ENCODE measurements at regions not wholly inside any gene's neighbourhood (a gene's known extent, or its start where the extent isn't known, plus 50 kb on each side); places are given as distances from the start of the nearest gene placed in this dataset.
"Not testable (repeated sequence)": the region's sequence is repeated elsewhere in the genome, so short reads cannot be mapped to it uniquely, and the experiment has no call there.

DNA sequence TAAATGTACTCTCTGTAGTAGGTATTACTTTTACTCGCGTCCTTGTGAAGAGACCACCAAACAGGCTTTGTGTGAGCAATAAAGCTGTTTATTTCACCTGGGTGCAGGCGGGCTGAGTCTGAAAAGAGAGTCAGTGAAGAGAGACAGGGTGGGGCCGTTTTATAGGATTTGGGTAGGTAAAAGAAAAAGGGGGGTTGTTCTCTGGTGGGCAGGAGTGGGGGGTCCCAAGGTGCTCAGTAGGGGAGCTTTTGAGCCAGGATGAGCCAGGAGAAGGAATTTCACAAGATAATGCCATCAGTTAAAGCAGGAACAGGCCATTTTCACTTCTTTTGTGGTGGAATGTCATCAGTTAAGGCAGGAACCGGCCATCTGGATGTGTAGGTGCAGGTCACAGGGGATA lies 918.7 kb upstream of the CRIM1 start:
- not testable (repeated sequence) for H3K36me3 ChIP-seq (ENCODE audit: control insufficient read depth in 5 of 5, insufficient read depth in 5 of 5, low read length in 5 of 5); H3K9me3 ChIP-seq (ENCODE audit: control insufficient read depth in 5 of 5, low read length in 5 of 5); H3K27ac ChIP-seq (ENCODE audit: low read depth, low read length); H3K4me3 ChIP-seq (ENCODE audit: low read depth in 1 of 5, low read length in 5 of 5); H3K9ac ChIP-seq (ENCODE audit: low read length in 5 of 5); H3K4me1 ChIP-seq (ENCODE audit: control insufficient read depth in 5 of 5, insufficient read depth in 5 of 5, low read length in 5 of 5); H3K27me3 ChIP-seq (ENCODE audit: control insufficient read depth in 5 of 5, insufficient read depth in 4 of 5, low read length in 5 of 5)

DNA sequence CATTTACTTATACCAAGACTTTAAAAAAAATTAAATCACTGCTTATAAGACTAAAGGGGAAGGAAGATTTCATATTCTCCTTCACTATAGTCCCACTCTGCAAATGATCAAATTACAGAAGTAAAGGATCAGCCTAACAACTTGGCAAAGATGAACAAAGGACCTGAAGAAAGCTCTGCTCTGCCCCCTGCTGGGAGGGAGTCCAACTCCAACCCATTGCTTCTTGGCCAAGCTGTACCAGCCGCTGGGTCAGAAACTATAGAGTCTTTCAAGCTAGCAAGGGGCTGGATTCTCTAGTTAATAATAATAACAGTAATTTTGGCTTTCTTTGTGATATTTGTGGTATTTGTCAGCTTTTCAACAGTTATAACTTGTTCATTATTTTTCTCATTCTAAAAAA lies 927.0 kb upstream of the CRIM1 start:
- H3K9ac ChIP-seq (ENCODE audit: low read length in 5 of 5) = no peak overlapping the region
- no peaks in the 10 kb centered on the region for H3K27me3 ChIP-seq (ENCODE audit: control insufficient read depth in 5 of 5, insufficient read depth in 4 of 5, low read length in 5 of 5)
- no peaks in the 10 kb centered on the region for H3K9me3 ChIP-seq (ENCODE audit: control insufficient read depth in 5 of 5, low read length in 5 of 5)
- no peaks in the 10 kb centered on the region for H3K36me3 ChIP-seq (ENCODE audit: control insufficient read depth in 5 of 5, insufficient read depth in 5 of 5, low read length in 5 of 5)
- H3K4me3 ChIP-seq (ENCODE audit: low read depth in 1 of 5, low read length in 5 of 5) = no peak overlapping the region
- H3K27ac ChIP-seq (ENCODE audit: low read depth, low read length) = no peak overlapping the region
- no peaks in the 10 kb centered on the region for H3K4me1 ChIP-seq (ENCODE audit: control insufficient read depth in 5 of 5, insufficient read depth in 5 of 5, low read length in 5 of 5)

DNA sequence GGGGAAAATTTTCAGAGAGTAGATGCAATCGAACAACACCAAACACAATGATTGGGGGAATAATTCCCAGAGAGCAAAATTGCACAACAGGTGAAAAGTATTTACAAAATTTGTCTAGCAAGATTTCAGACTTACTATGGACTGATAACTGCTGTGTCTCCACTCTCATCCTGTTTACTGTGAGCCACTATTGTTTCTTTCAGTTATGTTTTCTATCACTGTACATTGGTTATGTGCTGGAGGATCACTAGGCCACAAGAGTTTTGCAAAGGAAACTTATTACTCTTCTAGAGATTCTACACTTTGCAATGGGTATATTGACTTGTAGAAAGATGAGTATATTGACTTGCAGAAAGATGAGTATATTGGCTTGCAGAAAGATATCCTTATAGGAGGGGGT lies 934.1 kb upstream of the CRIM1 start:
- Histone ChIP-seq H3K27me3 (ENCODE audit: control insufficient read depth in 5 of 5, insufficient read depth in 4 of 5, low read length in 5 of 5) (no peaks in the 10 kb centered on the region), H3K9me3 (ENCODE audit: control insufficient read depth in 5 of 5, low read length in 5 of 5) (no peaks in the 10 kb centered on the region), H3K4me1 (ENCODE audit: control insufficient read depth in 5 of 5, insufficient read depth in 5 of 5, low read length in 5 of 5) (no peaks in the 10 kb centered on the region), H3K4me3 (ENCODE audit: low read depth in 1 of 5, low read length in 5 of 5) (no peak overlapping the region), H3K9ac (ENCODE audit: low read length in 5 of 5) (no peak overlapping the region), H3K27ac (ENCODE audit: low read depth, low read length) (no peak overlapping the region), H3K36me3 (ENCODE audit: control insufficient read depth in 5 of 5, insufficient read depth in 5 of 5, low read length in 5 of 5) (no peaks in the 10 kb centered on the region)

DNA sequence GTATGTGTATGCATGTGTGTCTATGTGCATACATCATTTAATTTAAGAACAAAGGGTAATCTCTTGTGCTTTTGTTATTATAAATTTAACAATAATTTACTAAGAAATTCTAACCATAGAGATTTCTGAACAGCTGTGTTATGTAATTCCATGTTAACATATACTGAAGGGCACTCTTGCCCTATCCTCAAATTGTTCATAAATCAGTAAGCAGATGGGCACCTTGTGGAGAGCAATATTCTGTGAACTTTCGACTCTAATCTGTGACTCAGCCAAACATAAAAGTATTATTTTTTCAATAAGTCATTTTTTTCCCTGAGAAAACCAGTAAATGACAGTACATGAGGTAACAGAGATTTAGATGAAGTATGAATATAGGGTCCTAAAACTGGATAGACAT lies 938.3 kb upstream of the CRIM1 start:
- Histone ChIP-seq H3K27ac (ENCODE audit: low read depth, low read length) (no peak overlapping the region), H3K4me1 (ENCODE audit: control insufficient read depth in 5 of 5, insufficient read depth in 5 of 5, low read length in 5 of 5) (no peaks in the 10 kb centered on the region)

DNA sequence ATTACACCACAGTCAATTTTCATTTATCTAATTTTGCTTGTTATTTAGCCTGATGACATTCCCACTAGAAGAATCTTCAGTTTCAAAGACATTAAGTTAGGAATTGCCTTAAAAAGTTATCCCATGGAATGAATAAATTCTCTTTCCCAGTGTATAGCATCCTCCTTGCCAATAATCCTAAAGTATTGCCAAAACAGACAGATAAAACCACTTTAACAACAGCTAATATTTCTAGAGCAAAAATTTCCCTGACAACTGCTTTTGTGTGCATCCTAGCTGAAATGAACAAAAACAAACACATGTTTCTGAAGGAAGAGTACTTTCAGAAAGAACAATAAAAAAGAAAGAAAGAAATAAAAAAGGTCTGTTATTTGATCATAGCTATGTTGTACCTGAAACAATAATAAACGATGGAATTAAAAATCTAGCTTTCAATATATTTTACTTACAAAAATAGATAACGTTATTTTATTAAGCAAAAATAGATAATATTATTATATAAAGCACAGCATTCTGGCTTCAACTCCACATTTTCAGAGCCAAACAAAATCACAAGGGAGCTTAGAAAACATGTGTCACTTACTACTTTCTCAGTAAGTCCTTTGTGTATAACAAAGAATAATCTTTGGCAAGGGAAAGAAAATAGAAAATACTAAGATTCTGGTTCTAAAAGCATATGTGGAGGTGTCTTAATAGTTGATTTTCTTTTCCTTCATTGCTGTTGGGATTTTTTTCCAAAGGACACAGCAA lies 939.0 kb upstream of the CRIM1 start:
- no peak overlapping the region for H3K27ac ChIP-seq (ENCODE audit: low read depth, low read length)
- peaks cover 0 to 3% (median 0%) of the 10 kb centered on the region in 5 donors for H3K27me3 ChIP-seq (ENCODE audit: control insufficient read depth in 5 of 5, insufficient read depth in 4 of 5, low read length in 5 of 5)
- H3K9me3 ChIP-seq (ENCODE audit: control insufficient read depth in 5 of 5, low read length in 5 of 5) = no peaks in the 10 kb centered on the region
- H3K4me1 ChIP-seq (ENCODE audit: control insufficient read depth in 5 of 5, insufficient read depth in 5 of 5, low read length in 5 of 5) = no peaks in the 10 kb centered on the region
- no peak overlapping the region for H3K9ac ChIP-seq (ENCODE audit: low read length in 5 of 5)
- H3K36me3 ChIP-seq (ENCODE audit: control insufficient read depth in 5 of 5, insufficient read depth in 5 of 5, low read length in 5 of 5) = no peaks in the 10 kb centered on the region
- no peak overlapping the region for H3K4me3 ChIP-seq (ENCODE audit: low read depth in 1 of 5, low read length in 5 of 5)

More for the DNA sequence above, 938.3 kb upstream of the CRIM1 start:
- no peak overlapping the region for H3K9ac ChIP-seq (ENCODE audit: low read length in 5 of 5)
- H3K4me3 ChIP-seq (ENCODE audit: low read depth in 1 of 5, low read length in 5 of 5) = no peak overlapping the region
- H3K27me3 ChIP-seq (ENCODE audit: control insufficient read depth in 5 of 5, insufficient read depth in 4 of 5, low read length in 5 of 5) = peaks cover 0 to 3% (median 0%) of the 10 kb centered on the region in 5 donors
- no peaks in the 10 kb centered on the region for H3K36me3 ChIP-seq (ENCODE audit: control insufficient read depth in 5 of 5, insufficient read depth in 5 of 5, low read length in 5 of 5)
- H3K9me3 ChIP-seq (ENCODE audit: control insufficient read depth in 5 of 5, low read length in 5 of 5) = no peaks in the 10 kb centered on the region

DNA sequence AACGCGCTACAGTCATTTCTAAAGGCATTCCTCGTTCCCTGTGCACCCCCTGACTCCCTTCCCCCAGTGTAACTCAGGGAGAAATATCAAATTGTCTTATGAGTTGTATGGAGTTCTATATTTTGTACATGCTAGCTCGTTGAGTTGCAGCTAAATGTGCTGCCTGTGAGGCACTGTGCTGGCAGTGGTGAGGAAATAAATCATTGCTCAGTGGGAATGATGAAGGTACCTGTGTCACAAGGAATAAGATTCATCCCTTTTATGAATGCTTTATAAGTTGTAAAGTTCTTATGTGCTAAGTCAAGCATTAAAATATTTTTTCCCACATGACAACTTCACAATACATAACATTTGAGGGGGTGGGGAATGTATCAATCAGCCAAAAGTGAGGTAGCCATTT lies 939.6 kb upstream of the CRIM1 start:
- Histone ChIP-seq H3K4me3 (ENCODE audit: low read depth in 1 of 5, low read length in 5 of 5) (no peak overlapping the region), H3K4me1 (ENCODE audit: control insufficient read depth in 5 of 5, insufficient read depth in 5 of 5, low read length in 5 of 5) (no peaks in the 10 kb centered on the region), H3K27me3 (ENCODE audit: control insufficient read depth in 5 of 5, insufficient read depth in 4 of 5, low read length in 5 of 5) (peaks cover 0 to 3% (median 0%) of the 10 kb centered on the region in 5 donors)

DNA sequence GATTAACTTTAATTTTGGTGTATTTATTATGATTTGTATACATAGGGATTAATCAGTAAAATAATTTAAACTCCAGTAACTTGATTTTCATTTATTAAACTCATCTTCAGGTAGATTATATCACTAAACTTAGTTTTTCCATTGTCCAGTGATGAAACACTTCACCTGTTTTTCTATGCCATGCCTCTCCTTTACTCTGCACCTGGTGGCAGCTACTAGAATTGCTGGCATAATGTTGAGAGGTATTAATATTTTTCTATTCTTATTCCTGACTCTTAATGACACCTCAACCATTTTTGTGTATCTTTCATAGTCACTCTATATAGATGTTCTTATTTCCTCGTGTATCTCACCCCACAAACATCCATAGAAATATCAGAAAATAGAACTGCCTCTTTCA lies 940.3 kb upstream of the CRIM1 start:
- Histone ChIP-seq H3K27ac (ENCODE audit: low read depth, low read length) (no peak overlapping the region), H3K9me3 (ENCODE audit: control insufficient read depth in 5 of 5, low read length in 5 of 5) (no peaks in the 10 kb centered on the region), H3K9ac (ENCODE audit: low read length in 5 of 5) (no peak overlapping the region), H3K4me3 (ENCODE audit: low read depth in 1 of 5, low read length in 5 of 5) (no peak overlapping the region), H3K4me1 (ENCODE audit: control insufficient read depth in 5 of 5, insufficient read depth in 5 of 5, low read length in 5 of 5) (no peaks in the 10 kb centered on the region), H3K36me3 (ENCODE audit: control insufficient read depth in 5 of 5, insufficient read depth in 5 of 5, low read length in 5 of 5) (no peaks in the 10 kb centered on the region), H3K27me3 (ENCODE audit: control insufficient read depth in 5 of 5, insufficient read depth in 4 of 5, low read length in 5 of 5) (peaks cover 0 to 3% (median 0%) of the 10 kb centered on the region in 5 donors)

More for the DNA sequence above, 939.6 kb upstream of the CRIM1 start:
- H3K27ac ChIP-seq (ENCODE audit: low read depth, low read length) = no peak overlapping the region
- H3K36me3 ChIP-seq (ENCODE audit: control insufficient read depth in 5 of 5, insufficient read depth in 5 of 5, low read length in 5 of 5) = no peaks in the 10 kb centered on the region
- H3K9ac ChIP-seq (ENCODE audit: low read length in 5 of 5) = no peak overlapping the region
- no peaks in the 10 kb centered on the region for H3K9me3 ChIP-seq (ENCODE audit: control insufficient read depth in 5 of 5, low read length in 5 of 5)

DNA sequence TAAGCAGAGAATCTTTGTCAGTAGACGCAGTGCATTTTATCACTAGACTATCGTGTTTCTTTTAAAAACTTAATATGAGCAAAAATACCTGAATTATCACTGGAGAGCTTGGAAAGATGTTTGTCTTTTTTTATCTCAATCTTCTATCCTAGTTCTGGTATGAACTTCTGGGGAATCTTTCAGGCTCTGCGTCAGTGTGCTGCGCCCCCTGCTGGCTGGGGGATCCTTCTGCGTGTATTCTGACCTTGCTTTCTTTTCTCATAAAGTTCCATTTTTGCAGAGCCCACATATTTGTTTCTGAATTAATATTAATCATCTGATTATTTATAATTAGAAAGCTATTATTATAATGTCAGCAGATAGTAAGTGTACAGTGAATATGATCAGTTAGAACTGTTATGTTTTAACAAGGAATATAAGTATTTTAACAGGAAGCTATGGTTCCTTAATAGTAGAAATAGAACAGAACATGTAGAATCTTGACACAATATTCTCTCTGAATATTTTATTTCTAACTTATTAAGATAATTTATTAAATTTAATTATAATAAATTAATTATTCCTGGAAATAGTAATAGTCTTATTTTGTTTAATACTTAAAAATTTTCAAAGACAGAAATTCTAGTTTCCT lies 945.0 kb upstream of the CRIM1 start:
- Histone ChIP-seq H3K9ac (ENCODE audit: low read length in 5 of 5) (no peak overlapping the region), H3K4me1 (ENCODE audit: control insufficient read depth in 5 of 5, insufficient read depth in 5 of 5, low read length in 5 of 5) (no peaks in the 10 kb centered on the region), H3K27ac (ENCODE audit: low read depth, low read length) (no peak overlapping the region), H3K27me3 (ENCODE audit: control insufficient read depth in 5 of 5, insufficient read depth in 4 of 5, low read length in 5 of 5) (no peaks in the 10 kb centered on the region), H3K9me3 (ENCODE audit: control insufficient read depth in 5 of 5, low read length in 5 of 5) (no peaks in the 10 kb centered on the region), H3K36me3 (ENCODE audit: control insufficient read depth in 5 of 5, insufficient read depth in 5 of 5, low read length in 5 of 5) (no peaks in the 10 kb centered on the region), H3K4me3 (ENCODE audit: low read depth in 1 of 5, low read length in 5 of 5) (no peak overlapping the region)

DNA sequence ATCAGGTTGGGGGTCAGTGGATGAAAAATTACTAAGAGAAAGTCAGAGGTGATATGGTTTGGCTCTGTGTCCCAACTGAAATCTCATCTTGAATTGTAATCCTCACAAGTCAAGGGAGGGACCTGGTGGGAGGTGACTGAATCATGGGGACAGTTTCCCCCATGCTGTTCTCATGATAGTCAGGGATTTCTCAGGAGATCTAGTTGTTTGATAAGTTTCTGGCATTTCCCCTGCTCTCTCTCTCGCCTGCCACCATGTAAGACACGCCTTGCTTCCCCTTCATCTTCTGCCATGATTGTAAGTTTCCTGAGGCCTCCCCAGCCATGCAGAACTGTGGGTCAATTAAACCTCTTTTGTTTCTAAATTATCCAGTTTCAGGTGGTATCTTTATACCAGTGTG lies 945.8 kb upstream of the CRIM1 start:
- H3K27me3 ChIP-seq (ENCODE audit: control insufficient read depth in 5 of 5, insufficient read depth in 4 of 5, low read length in 5 of 5) = no peaks in the 10 kb centered on the region
- no peak overlapping the region for H3K9ac ChIP-seq (ENCODE audit: low read length in 5 of 5)
- no peaks in the 10 kb centered on the region for H3K36me3 ChIP-seq (ENCODE audit: control insufficient read depth in 5 of 5, insufficient read depth in 5 of 5, low read length in 5 of 5)
- no peaks in the 10 kb centered on the region for H3K4me1 ChIP-seq (ENCODE audit: control insufficient read depth in 5 of 5, insufficient read depth in 5 of 5, low read length in 5 of 5)
- H3K4me3 ChIP-seq (ENCODE audit: low read depth in 1 of 5, low read length in 5 of 5) = no peak overlapping the region
- H3K9me3 ChIP-seq (ENCODE audit: control insufficient read depth in 5 of 5, low read length in 5 of 5) = no peaks in the 10 kb centered on the region
- no peak overlapping the region for H3K27ac ChIP-seq (ENCODE audit: low read depth, low read length)

DNA sequence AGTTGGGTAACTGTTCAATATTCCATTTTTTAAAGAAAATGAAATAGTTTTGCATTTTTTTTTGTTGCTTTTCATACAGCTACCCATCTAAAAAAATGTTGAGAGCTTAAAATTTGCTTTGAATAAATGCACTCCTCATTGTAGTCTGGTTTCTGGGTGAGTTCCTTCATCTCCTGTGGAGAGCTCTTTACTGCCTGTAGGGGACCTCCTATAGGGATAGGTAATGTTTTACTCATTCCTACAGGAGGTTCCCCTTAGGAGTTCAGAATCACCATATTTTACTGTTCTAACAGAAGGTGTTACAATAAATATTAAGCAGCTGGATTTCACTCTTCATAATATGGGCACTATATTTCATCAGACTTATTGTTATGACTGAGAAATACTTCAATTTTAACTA lies 947.3 kb upstream of the CRIM1 start:
- Histone ChIP-seq H3K36me3 (ENCODE audit: control insufficient read depth in 5 of 5, insufficient read depth in 5 of 5, low read length in 5 of 5) (no peaks in the 10 kb centered on the region), H3K9me3 (ENCODE audit: control insufficient read depth in 5 of 5, low read length in 5 of 5) (no peaks in the 10 kb centered on the region), H3K4me3 (ENCODE audit: low read depth in 1 of 5, low read length in 5 of 5) (no peak overlapping the region), H3K27me3 (ENCODE audit: control insufficient read depth in 5 of 5, insufficient read depth in 4 of 5, low read length in 5 of 5) (no peaks in the 10 kb centered on the region), H3K4me1 (ENCODE audit: control insufficient read depth in 5 of 5, insufficient read depth in 5 of 5, low read length in 5 of 5) (no peaks in the 10 kb centered on the region), H3K27ac (ENCODE audit: low read depth, low read length) (no peak overlapping the region), H3K9ac (ENCODE audit: low read length in 5 of 5) (no peak overlapping the region)

Measured in subcutaneous abdominal adipose tissue (tissue), 5 donors.